GM06990 (cell line): ENCODE measurements at regions not wholly inside any gene's neighbourhood (a gene's known extent, or its start where the extent isn't known, plus 50 kb on each side); places are given as distances from the start of the nearest gene placed in this dataset.

Experiments used
- DNase-seq: peaks from one replicate; pipeline ENCODE4 v3.0.0-alpha.2; 2011; ENCODE audit not compliant: insufficient read length; ENCODE audit errors: extremely low read depth
- H3K27me3 ChIP-seq: replicated peaks from 2 replicates; pipeline ENCODE4 v1.6.0; 2011; ENCODE audit warnings: low read length; ENCODE audit not compliant: control insufficient read depth, insufficient read depth
- H3K36me3 ChIP-seq: 2 replicates; pipeline ENCODE4 v1.5.1; 2011; ENCODE audit warnings: low read length; ENCODE audit not compliant: control insufficient read depth, insufficient read depth
- H3K4me3 ChIP-seq: replicated peaks from 2 replicates; pipeline ENCODE4 v1.5.1; 2011; ENCODE audit warnings: low read depth, mild to moderate bottlenecking, control low read depth, low read length
- CTCF ChIP-seq: IDR thresholded peaks from 2 replicates; pipeline ENCODE4 v1.5.1; 2011; ENCODE audit warnings: low read length, control low read depth, mild to moderate bottlenecking, inconsistent platforms; ENCODE audit not compliant: insufficient read depth, poor library complexity, severe bottlenecking

DNA sequence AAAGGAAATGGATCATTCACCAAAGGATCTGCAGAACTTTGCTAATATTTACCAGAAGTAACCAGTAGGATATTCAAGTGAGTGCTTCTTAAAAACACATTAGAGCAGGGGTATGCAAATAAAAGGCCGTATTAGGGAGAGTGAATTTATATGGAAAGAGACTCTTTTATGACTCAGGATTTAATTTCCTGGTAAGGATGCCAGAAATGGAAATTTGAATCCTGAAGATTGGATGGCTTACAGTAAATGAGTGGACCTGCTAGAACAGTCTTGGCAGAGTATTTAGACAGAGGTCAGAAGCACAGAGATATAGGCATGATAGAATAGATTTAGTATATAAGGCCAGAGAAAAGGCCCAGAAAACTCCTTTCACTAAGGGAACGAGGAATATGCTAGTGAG lies 201.6 kb downstream of the SLITRK5 start:
- Histone ChIP-seq H3K4me3 (no peak overlapping the region), H3K36me3 (no peaks in the 10 kb centered on the region), H3K27me3 (no peaks in the 10 kb centered on the region)
- no peak for DNase-seq
- TF ChIP-seq CTCF: no peak

DNA sequence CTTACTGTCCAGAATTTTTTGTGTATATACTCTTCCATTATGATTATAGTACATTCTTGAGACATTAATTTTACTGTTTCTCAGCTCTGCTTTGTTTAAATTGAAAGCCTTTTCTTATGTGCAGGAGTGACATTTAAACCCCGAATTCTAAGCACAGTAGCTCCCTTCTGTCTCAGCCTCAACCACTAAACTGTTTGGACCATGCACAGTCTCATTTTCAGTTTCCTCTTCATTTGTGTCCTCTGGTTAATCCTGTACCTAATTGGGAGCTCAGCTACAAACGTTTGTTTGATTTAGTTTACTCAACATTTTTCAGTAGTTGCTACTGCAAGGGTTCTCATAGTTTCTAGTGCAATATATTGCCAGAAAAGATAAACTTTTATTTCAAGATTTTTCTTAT lies 206.3 kb downstream of the SLITRK5 start:
- no peaks in the 10 kb centered on the region for H3K36me3 ChIP-seq
- no peak for TF ChIP-seq CTCF

GRCh38 chr13:87878706-87879105 lies 207.5 kb downstream of the SLITRK5 start:
- Histone ChIP-seq H3K36me3 (no peaks in the 10 kb centered on the region), H3K27me3 (no peaks in the 10 kb centered on the region), H3K4me3 (no peak overlapping the region)
- no peak for DNase-seq
- no peak for TF ChIP-seq CTCF

More for the DNA sequence above, 206.3 kb downstream of the SLITRK5 start:
- DNase-seq: no peak
- Histone ChIP-seq H3K4me3 (no peak overlapping the region), H3K27me3 (no peaks in the 10 kb centered on the region)

GRCh38 chr13:87884884-87885283 lies 213.7 kb downstream of the SLITRK5 start:
- H3K4me3 ChIP-seq: no peak overlapping the region
- H3K27me3 ChIP-seq: no peaks in the 10 kb centered on the region
- TF ChIP-seq CTCF: no peak
- no peaks in the 10 kb centered on the region for H3K36me3 ChIP-seq
- DNase-seq: no peak

DNA sequence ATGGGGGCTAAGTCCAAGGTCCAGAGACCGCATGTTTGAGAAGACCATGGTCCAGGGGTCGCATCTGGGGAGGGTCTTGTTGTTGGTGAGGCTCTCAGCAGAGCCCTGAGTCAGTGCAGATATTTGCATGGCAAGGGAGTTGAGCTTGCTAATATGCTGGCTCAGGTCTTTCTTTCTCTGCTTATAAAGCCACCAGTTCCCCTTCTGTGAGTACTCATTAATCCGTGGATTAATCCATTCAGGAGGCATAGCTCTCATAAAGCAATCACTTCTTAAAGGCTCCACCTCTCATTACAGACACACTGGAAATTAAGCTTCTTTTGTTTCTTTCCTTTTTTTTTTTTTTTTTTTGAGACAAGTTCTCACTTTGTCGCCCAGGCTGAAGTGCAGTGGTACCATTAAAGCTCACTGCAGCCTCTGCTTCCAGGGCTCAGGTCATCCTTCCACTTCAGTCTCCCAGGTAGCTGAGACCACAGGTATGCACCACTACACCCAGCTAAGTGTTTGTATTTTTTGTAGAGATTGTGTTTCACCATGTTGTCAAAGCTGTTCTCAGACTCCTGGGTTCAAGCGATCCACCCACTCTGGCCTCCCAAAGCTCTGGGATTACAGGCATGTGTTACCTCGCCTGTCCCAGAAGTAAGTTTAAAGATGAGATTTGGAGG lies 216.4 kb downstream of the SLITRK5 start:
- DNase-seq: no peak
- TF ChIP-seq CTCF: no peak
- Histone ChIP-seq H3K27me3 (no peaks in the 10 kb centered on the region), H3K36me3 (no peaks in the 10 kb centered on the region), H3K4me3 (no peak overlapping the region)

- Histone ChIP-seq H3K36me3 (no peaks in the 10 kb centered on the region), H3K4me3 (no peak overlapping the region), H3K27me3 (no peaks in the 10 kb centered on the region)
- no peak for TF ChIP-seq CTCF
- no peak for DNase-seq
Observed at GRCh38 chr13:87889254-87889653, 218.1 kb downstream of the SLITRK5 start.
